ENCODE measurements at regions not wholly inside any gene's neighbourhood (a gene's known extent, or its start where the extent isn't known, plus 50 kb on each side); places are given as distances from the start of the nearest gene placed in this dataset.

- TF ChIP-seq POLR2A (IDR thresholded peaks at IDR 0.05) (no peak), CTCF (IDR thresholded peaks at IDR 0.05) (no peak)
These were observed 172.3 kb downstream of the RWDD3 start for GRCh38 chr1:95406279-95406678.
